ENCODE measurements at regions not wholly inside any gene's neighbourhood (a gene's known extent, or its start where the extent isn't known, plus 50 kb on each side); places are given as distances from the start of the nearest gene placed in this dataset.
"Not testable (repeated sequence)": the region's sequence is repeated elsewhere in the genome, so short reads cannot be mapped to it uniquely, and the experiment has no call there.

DNA sequence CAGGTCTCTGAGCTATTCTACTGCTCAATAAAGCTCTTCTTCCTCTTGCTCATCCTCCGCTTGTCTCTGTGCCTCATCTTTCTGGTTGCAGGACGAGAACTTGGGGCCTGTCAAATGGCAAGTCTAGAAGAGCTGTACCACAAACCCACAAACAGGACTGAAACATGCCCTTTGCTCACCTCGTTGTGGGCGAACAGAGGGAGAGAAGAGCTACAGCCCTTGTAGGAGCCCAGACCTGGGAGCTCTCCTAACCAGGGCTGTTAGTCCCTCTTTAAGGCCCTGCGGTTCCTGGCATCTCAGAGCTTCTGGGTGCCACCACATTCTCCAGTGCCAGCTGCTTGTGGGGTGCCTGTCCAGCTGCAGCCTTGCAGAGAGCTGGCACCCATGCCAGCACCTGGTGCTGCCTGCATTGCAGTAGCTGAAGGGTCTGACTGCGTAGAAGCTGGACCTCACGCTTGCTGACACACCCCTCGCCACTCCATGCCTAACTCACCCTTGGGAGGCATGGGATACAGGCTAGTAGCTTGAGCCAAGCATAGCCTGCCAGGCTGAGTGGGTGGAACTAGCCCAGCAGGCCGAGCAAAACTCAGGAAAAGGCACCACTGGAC, 313.4 kb downstream of the ANKRD30B start:
- in situ Hi-C loops (cut with MboI; ENCODE audit: low sequenced_read_pairs, unreplicated experiment); DNase-seq (ENCODE audit: low spot score): not testable (repeated sequence)

DNA sequence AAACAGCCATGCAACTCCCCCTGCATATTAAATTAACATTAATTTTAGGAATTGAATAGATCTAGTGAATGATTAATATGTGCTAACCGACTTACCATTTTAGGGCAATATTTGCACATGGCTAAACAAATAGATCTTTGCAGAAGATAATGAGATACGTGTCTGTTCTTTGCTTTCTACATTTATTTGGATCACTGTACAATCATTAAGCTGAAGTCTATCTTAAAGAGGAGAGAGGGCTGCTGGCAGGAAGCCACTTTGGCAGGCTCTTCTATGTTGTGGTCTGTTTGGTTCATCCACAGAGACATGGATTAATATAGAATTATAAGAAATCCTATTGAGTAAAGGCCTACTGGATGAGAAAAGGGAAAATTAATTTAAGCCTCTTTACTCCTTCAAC, 318.5 kb downstream of the ANKRD30B start:
- in situ Hi-C loops (cut with MboI; ENCODE audit: low sequenced_read_pairs, unreplicated experiment); DNase-seq (ENCODE audit: low spot score): not testable (repeated sequence)

DNA sequence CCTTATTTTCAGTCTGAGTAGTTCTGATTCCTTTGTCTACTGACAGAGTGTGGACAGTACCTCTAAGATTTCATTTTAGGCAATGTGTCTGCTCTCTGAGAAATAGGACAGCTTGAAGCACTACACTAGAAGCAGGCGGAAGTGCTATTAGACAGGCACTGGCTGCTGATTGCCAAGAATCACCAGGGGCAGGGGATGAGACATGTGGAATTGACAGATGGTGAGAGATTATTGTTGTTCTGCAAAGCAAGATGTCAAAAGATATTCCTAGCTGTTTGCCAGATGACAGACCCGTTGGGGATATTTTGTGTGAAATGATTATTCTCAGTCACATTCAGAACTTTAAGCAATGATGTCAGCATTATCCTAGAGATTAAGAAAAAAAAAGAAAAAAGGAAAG, 323.3 kb downstream of the ANKRD30B start:
- in situ Hi-C loops (cut with MboI; ENCODE audit: low sequenced_read_pairs, unreplicated experiment): not testable (repeated sequence)

More for the DNA sequence above, 323.3 kb downstream of the ANKRD30B start:
- not testable (repeated sequence) for DNase-seq (ENCODE audit: low spot score)
